ENCODE measurements at regions not wholly inside any gene's neighbourhood (a gene's known extent, or its start where the extent isn't known, plus 50 kb on each side); places are given as distances from the start of the nearest gene placed in this dataset.

- no peak for TF ChIP-seq ZNF639 (CRISPR knock-in tag; conservative IDR thresholded peaks at IDR 0.05)
- TF ChIP-seq TFDP2 (CRISPR knock-in tag; IDR thresholded peaks at IDR 0.05), result no peak
- no peak for TF ChIP-seq THAP7 (CRISPR knock-in tag; IDR thresholded peaks at IDR 0.05)
- no peak for TF ChIP-seq SATB2 (CRISPR knock-in tag; IDR thresholded peaks at IDR 0.05)
- TF ChIP-seq ELF3 (CRISPR knock-in tag; IDR thresholded peaks at IDR 0.05), result no peak
- TF ChIP-seq ZMYM3 (CRISPR knock-in tag; IDR thresholded peaks at IDR 0.05), result no peak
- no peak for TF ChIP-seq HOXA9 (CRISPR knock-in tag; IDR thresholded peaks at IDR 0.05; ENCODE audit: borderline replicate concordance)
- TF ChIP-seq HMG20B (CRISPR knock-in tag; conservative IDR thresholded peaks at IDR 0.05), result no peak
- TF ChIP-seq DPF2 (CRISPR knock-in tag; IDR thresholded peaks at IDR 0.05; ENCODE audit: borderline replicate concordance, low read depth), result no peak
- TF ChIP-seq TCF7 (IDR thresholded peaks at IDR 0.05; ENCODE audit: low read depth), result 0 out of 2 replicates have a peak, but pooled peaks have one; percentile 18
- no peak for TF ChIP-seq CENPT (CRISPR knock-in tag; IDR thresholded peaks at IDR 0.05; ENCODE audit: low read depth)
- TF ChIP-seq ZNF274 (CRISPR knock-in tag; IDR thresholded peaks at IDR 0.05), result no peak
- TF ChIP-seq EP300 (IDR thresholded peaks at IDR 0.05; ENCODE audit: low read depth in 2 of 2, low read length in 2 of 2), result peak in 1 of 2 experiments; percentile 41; a peak in 1 of 4 replicates
- TF ChIP-seq EP300 (CRISPR knock-in tag; IDR thresholded peaks at IDR 0.05; ENCODE audit: borderline replicate concordance), result no peak
- no peak for TF ChIP-seq ZNF10 (CRISPR knock-in tag; IDR thresholded peaks at IDR 0.05; ENCODE audit: borderline replicate concordance, low read depth)
- no peak for TF ChIP-seq SPEN (CRISPR knock-in tag; IDR thresholded peaks at IDR 0.05; ENCODE audit: low read depth)
- no peak for TF ChIP-seq KLF9 (CRISPR knock-in tag; IDR thresholded peaks at IDR 0.05; ENCODE audit: low read depth)
- no peak for TF ChIP-seq RFXAP (CRISPR knock-in tag; IDR thresholded peaks at IDR 0.05; ENCODE audit: borderline replicate concordance)
- no peak for TF ChIP-seq SRY (CRISPR knock-in tag; IDR thresholded peaks at IDR 0.05)
- TF ChIP-seq BCL3 (CRISPR knock-in tag; IDR thresholded peaks at IDR 0.05), result no peak
- no peak for TF ChIP-seq AFF4 (CRISPR knock-in tag; IDR thresholded peaks at IDR 0.05)
These were observed 75.2 kb downstream of the TNFAIP2 start (continued) for GRCh38 chr14:103198131-103199105.

Data from HepG2 (cell line).